HG03575 (cell line): ENCODE measurements at regions not wholly inside any gene's neighbourhood (a gene's known extent, or its start where the extent isn't known, plus 50 kb on each side); places are given as distances from the start of the nearest gene placed in this dataset.

Experiments
- ATAC-seq: cut with Tn5 transposase; IDR thresholded peaks from one replicate; pipeline ENCODE4 v1.9.1; 2021; ENCODE audit not compliant: unreplicated experiment, insufficient number of reproducible peaks, low FRiP score; ENCODE audit errors: extremely low read depth

- ATAC-seq = no peak
Measured at GRCh38 chr19:29098863-29099481, 114.0 kb downstream of the UQCRFS1 start.

- ATAC-seq = no peak
Measured at GRCh38 chr19:29098091-29098490, 114.9 kb downstream of the UQCRFS1 start.

- no peak for ATAC-seq
Measured at GRCh38 chr19:29096896-29097295, 116.1 kb downstream of the UQCRFS1 start.

GRCh38 chr19:29093553-29093908, 119.4 kb downstream of the UQCRFS1 start:
- no peak for ATAC-seq

- ATAC-seq = no peak
Measured at GRCh38 chr19:29092712-29093552, 120.0 kb downstream of the UQCRFS1 start.

- no peak for ATAC-seq
Measured at GRCh38 chr19:29090783-29091526, 122.0 kb downstream of the UQCRFS1 start.

- ATAC-seq = no peak
Measured at GRCh38 chr19:29089315-29089870, 123.6 kb downstream of the UQCRFS1 start.

GRCh38 chr19:29088761-29089160, 124.2 kb downstream of the UQCRFS1 start:
- ATAC-seq = no peak

GRCh38 chr19:29086646-29087045, 126.3 kb downstream of the UQCRFS1 start:
- no peak for ATAC-seq

GRCh38 chr19:29086182-29086581, 126.8 kb downstream of the UQCRFS1 start:
- ATAC-seq = no peak

GRCh38 chr19:29085630-29086029, 127.3 kb downstream of the UQCRFS1 start:
- no peak for ATAC-seq

GRCh38 chr19:29085206-29085605, 127.7 kb downstream of the UQCRFS1 start:
- ATAC-seq = no peak

GRCh38 chr19:29084266-29084665, 128.7 kb downstream of the UQCRFS1 start:
- ATAC-seq = no peak

GRCh38 chr19:29083863-29084262, 129.1 kb downstream of the UQCRFS1 start:
- no peak for ATAC-seq

GRCh38 chr19:29079356-29080032, 133.5 kb downstream of the UQCRFS1 start:
- ATAC-seq = no peak

GRCh38 chr19:29076963-29077362, 136.0 kb downstream of the UQCRFS1 start:
- ATAC-seq = no peak

- ATAC-seq = no peak
Measured at GRCh38 chr19:29076161-29076560, 136.8 kb downstream of the UQCRFS1 start.

GRCh38 chr19:29075149-29075548, 137.8 kb downstream of the UQCRFS1 start:
- ATAC-seq = no peak

- ATAC-seq = no peak
Measured at GRCh38 chr19:29074579-29074978, 138.4 kb downstream of the UQCRFS1 start.
